ENCODE measurements at regions not wholly inside any gene's neighbourhood (a gene's known extent, or its start where the extent isn't known, plus 50 kb on each side); places are given as distances from the start of the nearest gene placed in this dataset.

GRCh38 chr3:161672478-161672877, 175.9 kb downstream of the OTOL1 start:
- TF ChIP-seq, protein P1, sequence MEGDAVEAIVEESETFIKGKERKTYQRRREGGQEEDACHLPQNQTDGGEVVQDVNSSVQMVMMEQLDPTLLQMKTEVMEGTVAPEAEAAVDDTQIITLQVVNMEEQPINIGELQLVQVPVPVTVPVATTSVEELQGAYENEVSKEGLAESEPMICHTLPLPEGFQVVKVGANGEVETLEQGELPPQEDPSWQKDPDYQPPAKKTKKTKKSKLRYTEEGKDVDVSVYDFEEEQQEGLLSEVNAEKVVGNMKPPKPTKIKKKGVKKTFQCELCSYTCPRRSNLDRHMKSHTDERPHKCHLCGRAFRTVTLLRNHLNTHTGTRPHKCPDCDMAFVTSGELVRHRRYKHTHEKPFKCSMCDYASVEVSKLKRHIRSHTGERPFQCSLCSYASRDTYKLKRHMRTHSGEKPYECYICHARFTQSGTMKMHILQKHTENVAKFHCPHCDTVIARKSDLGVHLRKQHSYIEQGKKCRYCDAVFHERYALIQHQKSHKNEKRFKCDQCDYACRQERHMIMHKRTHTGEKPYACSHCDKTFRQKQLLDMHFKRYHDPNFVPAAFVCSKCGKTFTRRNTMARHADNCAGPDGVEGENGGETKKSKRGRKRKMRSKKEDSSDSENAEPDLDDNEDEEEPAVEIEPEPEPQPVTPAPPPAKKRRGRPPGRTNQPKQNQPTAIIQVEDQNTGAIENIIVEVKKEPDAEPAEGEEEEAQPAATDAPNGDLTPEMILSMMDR (conservative IDR thresholded peaks at IDR 0.05; ENCODE audit: low read length), result no peak
- no peak for TF ChIP-seq EZH2phosphoT487 (IDR thresholded peaks at IDR 0.05; ENCODE audit: borderline replicate concordance)

All from Loucy (cell line).